K562 (cell line): ENCODE measurements at regions not wholly inside any gene's neighbourhood (a gene's known extent, or its start where the extent isn't known, plus 50 kb on each side); places are given as distances from the start of the nearest gene placed in this dataset.

ENCODE experiments used
- ATAC-seq: fragments of 200-7000 bp; cut with Tn5 transposase; 3 replicates; pipeline ENCODE4 v1.9.1; 2020; ENCODE audit warnings: moderate library complexity
- BruUV-seq: library from RNA; stranded (reverse); fragments of 400-500 nt; replicated peaks from 2 replicates; lab custom pipeline; 2021; lab: Mats Ljungman, UMichigan
- CTCF ChIA-PET: fragments of 300-600 bp; formaldehyde crosslinking; extraction: SDS; loops from one replicate; lab custom pipeline; 2021; ENCODE audit warnings: low intra/inter-chr PET ratio; lab: Yijun Ruan, JAX
- POLR2A ChIA-PET: fragments of 300-600, 350-650 bp; sonication (Branson Sonifier 250); formaldehyde crosslinking; extraction: SDS; loops from one replicate; lab custom pipeline; 2021; ENCODE audit warnings: antibody characterized with exemption, inconsistent platforms; lab: Yijun Ruan, JAX
- DNase-seq, 4 experiments: peaks; one replicate each; pipeline versions ENCODE4 v3.0.0 to v3.0.0-alpha.2; 2011 to 2018; ENCODE audit warnings: low spot score in 3 of 4, mixed read lengths in 3 of 4; ENCODE audit errors: extremely low read depth in 1 of 4
- FAIRE-seq: peaks from 2 replicates; lab custom pipeline; 2011; peaks lifted over from hg19 to GRCh38; lab: Jason Lieb, UNC
- H2AFZ ChIP-seq: 2 replicates; pipeline ENCODE4 v1.6.0; 2011; ENCODE audit warnings: low read depth, low read length, control low read depth, inconsistent platforms
- H3K27ac ChIP-seq: fragments of 200-600 bp; 3 replicates; pipeline ENCODE4 v1.8.0; 2011; ENCODE audit warnings: low read depth, mild to moderate bottlenecking, control low read depth, inconsistent platforms, low read length, moderate library complexity, mixed read lengths; ENCODE audit errors: extremely low read depth
- H3K27me3 ChIP-seq, 2 experiments: fragments of 300-600 bp in 1 of 2; 2 replicates in 1 of 2; 3 replicates in 1 of 2; pipeline versions ENCODE4 v1.6.0 to v1.8.0; 2011; ENCODE audit warnings: inconsistent platforms in 2 of 2, low read length in 2 of 2, mild to moderate bottlenecking in 1 of 2, mixed read lengths in 1 of 2, moderate library complexity in 1 of 2; ENCODE audit not compliant: control insufficient read depth in 2 of 2, insufficient read depth in 2 of 2
- H3K36me3 ChIP-seq: fragments of 300-600 bp; 3 replicates; pipeline ENCODE4 v1.8.0; 2011; ENCODE audit warnings: mild to moderate bottlenecking, low read length, inconsistent platforms; ENCODE audit not compliant: control insufficient read depth, insufficient read depth
- H3K4me1 ChIP-seq, 2 experiments: fragments of 200-600 bp in 1 of 2; replicated peaks in 1 of 2; 2 replicates in 1 of 2; 3 replicates in 1 of 2; pipeline versions ENCODE4 v1.5.1 to v1.8.0; 2011; ENCODE audit warnings: inconsistent platforms in 2 of 2, low read length in 2 of 2, mild to moderate bottlenecking in 1 of 2, mixed read lengths in 1 of 2, moderate library complexity in 1 of 2; ENCODE audit not compliant: control insufficient read depth in 2 of 2, insufficient read depth in 2 of 2
- H3K4me2 ChIP-seq: 2 replicates; pipeline ENCODE4 v1.6.1; 2011; ENCODE audit warnings: low read length, control low read depth, inconsistent platforms, mixed read lengths; ENCODE audit not compliant: insufficient read depth
- H3K4me3 ChIP-seq: fragments of 200-600 bp; sonication (generic), shearing (Covaris generic); 2 replicates; pipeline ENCODE4 v1.5.1; 2016; ENCODE audit warnings: control low read depth, inconsistent platforms
- H3K79me2 ChIP-seq: fragments of 200-600 bp; 3 replicates; pipeline ENCODE4 v1.8.0; 2011; ENCODE audit warnings: low read length, inconsistent platforms; ENCODE audit not compliant: control insufficient read depth, insufficient read depth
- H3K9ac ChIP-seq, 2 experiments: 2 replicates each; pipeline versions ENCODE4 v1.6.0 to v1.6.1; 2011; ENCODE audit warnings: low read depth in 2 of 2, low read length in 2 of 2, control low read depth in 1 of 2, inconsistent platforms in 1 of 2, mild to moderate bottlenecking in 1 of 2, mixed read lengths in 1 of 2; ENCODE audit not compliant: insufficient read depth in 1 of 2
- H3K9me1 ChIP-seq: one replicate; pipeline ENCODE4 v1.6.0; 2011; ENCODE audit warnings: inconsistent platforms, mild to moderate bottlenecking, low read length, moderate library complexity; ENCODE audit not compliant: control insufficient read depth, insufficient read depth
- H3K9me3 ChIP-seq: replicated peaks from 2 replicates; pipeline ENCODE4 v1.5.1; 2011; ENCODE audit warnings: low read depth, low read length, inconsistent platforms; ENCODE audit not compliant: control insufficient read depth, insufficient read depth
- H4K20me1 ChIP-seq: replicated peaks from 2 replicates; pipeline ENCODE4 v1.6.1; 2011; ENCODE audit warnings: low read length, inconsistent platforms, mixed read lengths; ENCODE audit not compliant: control insufficient read depth, insufficient read depth
- EHMT2 ChIP-seq: fragments of 450-650 bp; IDR thresholded peaks from 2 replicates; pipeline ENCODE4 v1.6.1; 2018; ENCODE audit warnings: antibody characterized with exemption
- HDAC6 ChIP-seq: IDR thresholded peaks from 2 replicates; pipeline ENCODE4 v1.6.1; 2012; ENCODE audit warnings: low read depth, mild to moderate bottlenecking, control low read depth, inconsistent platforms, low read length, moderate library complexity
- PTTG1 ChIP-seq: fragments of 450-650 bp; IDR thresholded peaks from 2 replicates; pipeline ENCODE4 v1.6.1; 2016; ENCODE audit warnings: low read depth, mild to moderate bottlenecking, missing genetic modification characterization, missing compliant biosample characterization
- RBBP5 ChIP-seq: fragments of 200-600 bp; sonication (generic); IDR thresholded peaks from 2 replicates; pipeline ENCODE4 v1.6.1; 2012; ENCODE audit warnings: borderline replicate concordance, mild to moderate bottlenecking, low read length, control low read depth, inconsistent platforms; ENCODE audit not compliant: insufficient read depth, poor library complexity, severe bottlenecking
- RBM15 ChIP-seq: fragments of 200-400 bp; formaldehyde crosslinking; IDR thresholded peaks from 2 replicates; pipeline ENCODE4 v1.6.1; 2018; ENCODE audit warnings: mild to moderate bottlenecking, low read length, moderate library complexity; ENCODE audit not compliant: insufficient read depth
- TGIF2 ChIP-seq: sonication (generic); formaldehyde crosslinking; IDR thresholded peaks from 2 replicates; pipeline ENCODE4 v1.8.1; 2022; ENCODE audit warnings: mild to moderate bottlenecking, missing genetic modification reagents, moderate library complexity
- ZBTB8A ChIP-seq: fragments of 450-650 bp; IDR thresholded peaks from 2 replicates; pipeline ENCODE4 v1.6.1; 2018; ENCODE audit warnings: mild to moderate bottlenecking, moderate library complexity; ENCODE audit not compliant: partially characterized antibody
- ZNF239 ChIP-seq: fragments of 250-450 bp; sonication (Bioruptor Pico); IDR thresholded peaks from 2 replicates; pipeline ENCODE4 v1.4.0; 2020; ENCODE audit warnings: mild to moderate bottlenecking
- ZNF589 ChIP-seq: fragments of 200-800 bp; sonication (Bioruptor generic); IDR thresholded peaks from 2 replicates; pipeline ENCODE4 v1.6.1; 2016; ENCODE audit warnings: low read depth, missing genetic modification characterization, missing compliant biosample characterization
- WGBS: fragments of 100-300 bp; shearing (Covaris generic); methylation state at CpG from one replicate; pipeline ENCODE4 v1.1.6; 2016; ENCODE audit warnings: low coverage, mixed read lengths; ENCODE audit not compliant: insufficient coverage; ENCODE audit errors: missing lambda C conversion rate; 5-methylcytosine and 5-hydroxymethylcytosine counted together
- in situ Hi-C: fragments of 300-500 bp; cut with MboI; formaldehyde crosslinking; loops from 4 replicates; pipeline ENCODE4 v1.15.0; 2018; ENCODE audit warnings: inconsistent platforms, mixed read lengths
- intact Hi-C: fragments of 100-400 bp; cut with micrococcal nuclease; formaldehyde crosslinking; loops from 2 replicates; pipeline ENCODE4 v1.14.2; 2022
- TF ChIP-seq, protein P1 (sequence below): fragments of 450-650 bp; IDR thresholded peaks from 2 replicates; pipeline ENCODE4 v1.6.1; 2017; ENCODE audit warnings: antibody characterized with exemption
- TF ChIP-seq, protein P2 (sequence below): sonication (generic); formaldehyde crosslinking; IDR thresholded peaks from 2 replicates; pipeline ENCODE4 v1.8.0; 2022; ENCODE audit warnings: mild to moderate bottlenecking, low read depth, missing genetic modification reagents

DNA sequence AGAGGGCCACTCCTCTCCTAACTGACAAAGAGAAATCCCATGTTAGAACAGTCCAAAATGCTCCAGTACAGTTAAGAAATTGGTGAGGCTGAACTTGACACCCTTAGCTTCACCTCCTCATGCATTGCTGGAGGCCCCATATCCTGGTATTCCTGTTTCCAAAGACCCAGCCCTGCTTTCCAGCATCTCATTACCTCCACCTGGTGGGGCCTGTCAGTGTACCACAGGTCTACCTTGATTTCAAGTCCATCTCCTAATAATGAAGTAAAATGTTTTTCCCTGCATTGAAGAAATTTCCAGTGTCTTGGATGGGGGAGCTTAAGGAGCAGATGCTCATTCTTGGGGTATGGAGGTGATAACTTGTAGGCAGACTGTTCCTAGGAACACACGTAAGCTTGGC, 70.6 kb upstream of the S1PR3 start:
- no TSS peak for BruUV-seq
- H3K4me3 ChIP-seq, result no peak overlapping the region
- ChIA-PET POLR2A (interaction anchor here (0.7 kb wide), 1 partner anchor 46 kb away, joined by 3 read pairs; no protein-coding TSS in a partner anchor), CTCF (no interaction called here)
- peaks cover 0 to 5% of the 10 kb centered on the region in 2 experiments; a peak in 1 of 5 replicates for H3K4me1 ChIP-seq
- H3K9me3 ChIP-seq, result no peaks in the 10 kb centered on the region
- FAIRE-seq (no peak), ATAC-seq (no peak), DNase-seq (no peak)
- no peak overlapping the region for H2AFZ ChIP-seq
- intact Hi-C loops, result no loop called here
- no peaks in the 10 kb centered on the region for H3K79me2 ChIP-seq
- H3K36me3 ChIP-seq, result no peaks in the 10 kb centered on the region
- H3K9ac ChIP-seq, result no peak overlapping the region
- H3K9me1 ChIP-seq, result no peaks in the 10 kb centered on the region
- no peak overlapping the region for H3K4me2 ChIP-seq
- in situ Hi-C loops, result no loop called here
- no peaks in the 10 kb centered on the region for H3K27me3 ChIP-seq
- no peak overlapping the region for H3K27ac ChIP-seq
- H4K20me1 ChIP-seq, result no peaks in the 10 kb centered on the region
- WGBS, result 57% methylated on average over 1 of the region's 1 CpG
- TF ChIP-seq ZBTB8A (no peak), RBM15 (no peak), ZNF239 (CRISPR knock-in tag) (no peak), RBBP5 (no peak), TGIF2 (CRISPR knock-in tag) (no peak), PTTG1 (tag) (no peak), EHMT2 (no peak), HDAC6 (no peak), ZNF589 (CRISPR knock-in tag) (no peak)
- TF ChIP-seq, protein P1, sequence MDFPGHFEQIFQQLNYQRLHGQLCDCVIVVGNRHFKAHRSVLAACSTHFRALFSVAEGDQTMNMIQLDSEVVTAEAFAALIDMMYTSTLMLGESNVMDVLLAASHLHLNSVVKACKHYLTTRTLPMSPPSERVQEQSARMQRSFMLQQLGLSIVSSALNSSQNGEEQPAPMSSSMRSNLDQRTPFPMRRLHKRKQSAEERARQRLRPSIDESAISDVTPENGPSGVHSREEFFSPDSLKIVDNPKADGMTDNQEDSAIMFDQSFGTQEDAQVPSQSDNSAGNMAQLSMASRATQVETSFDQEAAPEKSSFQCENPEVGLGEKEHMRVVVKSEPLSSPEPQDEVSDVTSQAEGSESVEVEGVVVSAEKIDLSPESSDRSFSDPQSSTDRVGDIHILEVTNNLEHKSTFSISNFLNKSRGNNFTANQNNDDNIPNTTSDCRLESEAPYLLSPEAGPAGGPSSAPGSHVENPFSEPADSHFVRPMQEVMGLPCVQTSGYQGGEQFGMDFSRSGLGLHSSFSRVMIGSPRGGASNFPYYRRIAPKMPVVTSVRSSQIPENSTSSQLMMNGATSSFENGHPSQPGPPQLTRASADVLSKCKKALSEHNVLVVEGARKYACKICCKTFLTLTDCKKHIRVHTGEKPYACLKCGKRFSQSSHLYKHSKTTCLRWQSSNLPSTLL, result no peak
- TF ChIP-seq, protein P2, sequence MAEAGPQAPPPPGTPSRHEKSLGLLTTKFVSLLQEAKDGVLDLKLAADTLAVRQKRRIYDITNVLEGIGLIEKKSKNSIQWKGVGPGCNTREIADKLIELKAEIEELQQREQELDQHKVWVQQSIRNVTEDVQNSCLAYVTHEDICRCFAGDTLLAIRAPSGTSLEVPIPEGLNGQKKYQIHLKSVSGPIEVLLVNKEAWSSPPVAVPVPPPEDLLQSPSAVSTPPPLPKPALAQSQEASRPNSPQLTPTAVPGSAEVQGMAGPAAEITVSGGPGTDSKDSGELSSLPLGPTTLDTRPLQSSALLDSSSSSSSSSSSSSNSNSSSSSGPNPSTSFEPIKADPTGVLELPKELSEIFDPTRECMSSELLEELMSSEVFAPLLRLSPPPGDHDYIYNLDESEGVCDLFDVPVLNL (CRISPR knock-in tag), result no peak
